Panc1 (cell line): ENCODE measurements at regions not wholly inside any gene's neighbourhood (a gene's known extent, or its start where the extent isn't known, plus 50 kb on each side); places are given as distances from the start of the nearest gene placed in this dataset.

ENCODE experiments used
- CTCF ChIP-seq: fragments of 450-650 bp; IDR thresholded peaks from 2 replicates; pipeline ENCODE4 v1.5.1; 2017; ENCODE audit warnings: mild to moderate bottlenecking
- POLR2AphosphoS5 ChIP-seq: IDR thresholded peaks from 2 replicates; pipeline ENCODE4 v1.6.1; 2012; ENCODE audit warnings: mild to moderate bottlenecking, low read depth, low read length, moderate library complexity
- REST ChIP-seq, 2 experiments: IDR thresholded peaks; 2 replicates each; pipeline ENCODE4 v1.6.1; 2011 to 2012; ENCODE audit warnings: low read depth in 2 of 2, control low read depth in 1 of 2, low read length in 1 of 2, mild to moderate bottlenecking in 1 of 2, moderate library complexity in 1 of 2; ENCODE audit not compliant: insufficient read depth in 1 of 2
- SIN3A ChIP-seq: IDR thresholded peaks from 2 replicates; pipeline ENCODE4 v1.6.1; 2012; ENCODE audit warnings: low read depth, mild to moderate bottlenecking, low read length, moderate library complexity, borderline replicate concordance; ENCODE audit not compliant: insufficient read depth
- TCF7L2 ChIP-seq: IDR thresholded peaks from 2 replicates; pipeline ENCODE4 v1.6.1; 2011; ENCODE audit warnings: mild to moderate bottlenecking, low read depth, low read length, inconsistent platforms

GRCh38 chr4:176886135-176886534, 93.4 kb upstream of the VEGFC start:
- TF ChIP-seq CTCF (no peak), REST (IDR thresholded peaks at IDR 0.05; ENCODE audit: insufficient read depth in 1 of 2, low read depth in 2 of 2, low read length in 1 of 2) (no peak), POLR2AphosphoS5 (no peak), SIN3A (no peak), TCF7L2 (no peak)
